Small intestine (tissue), 7 donors: ENCODE measurements at regions not wholly inside any gene's neighbourhood (a gene's known extent, or its start where the extent isn't known, plus 50 kb on each side); places are given as distances from the start of the nearest gene placed in this dataset.

ENCODE experiments used
- DNase-seq, 2 donors: peaks; one replicate each; pipeline versions ENCODE4 v3.0.0 to v3.0.0-alpha.2; 2013
- FAIRE-seq: peaks from 2 replicates; lab custom pipeline; 2012; peaks lifted over from hg19 to GRCh38; lab: Jason Lieb, UNC
- H3K27ac ChIP-seq, 3 donors: one replicate each; pipeline ENCODE4 v1.5.1; 2013; ENCODE audit warnings: low read length in 2 of 3, mild to moderate bottlenecking in 2 of 3, control low read depth in 1 of 3, inconsistent platforms in 1 of 3, low read depth in 1 of 3, moderate library complexity in 1 of 3
- H3K27me3 ChIP-seq, 3 donors: one replicate each; pipeline ENCODE4 v1.6.1; 2013; ENCODE audit warnings: low read length in 3 of 3, inconsistent platforms in 1 of 3; ENCODE audit not compliant: control insufficient read depth in 3 of 3, insufficient read depth in 3 of 3
- H3K36me3 ChIP-seq, 3 donors: one replicate each; pipeline ENCODE4 v1.6.1; 2013; ENCODE audit warnings: low read length in 3 of 3, inconsistent platforms in 1 of 3, low read depth in 1 of 3, mild to moderate bottlenecking in 1 of 3, moderate library complexity in 1 of 3; ENCODE audit not compliant: control insufficient read depth in 3 of 3, insufficient read depth in 2 of 3
- H3K4me1 ChIP-seq, 3 donors: one replicate each; pipeline ENCODE4 v1.6.1; 2013; ENCODE audit warnings: low read length in 2 of 3, inconsistent platforms in 1 of 3, low read depth in 1 of 3, mild to moderate bottlenecking in 1 of 3, moderate library complexity in 1 of 3; ENCODE audit not compliant: control insufficient read depth in 3 of 3, insufficient read depth in 2 of 3
- H3K4me3 ChIP-seq, 3 donors: one replicate each; pipeline ENCODE4 v1.5.1; 2013; ENCODE audit warnings: low read length in 3 of 3, control low read depth in 1 of 3, inconsistent platforms in 1 of 3, low read depth in 1 of 3, mild to moderate bottlenecking in 1 of 3, moderate library complexity in 1 of 3
- H3K9me3 ChIP-seq, 2 donors: one replicate each; pipeline ENCODE4 v1.6.1; 2013; ENCODE audit warnings: low read depth in 1 of 2, low read length in 1 of 2; ENCODE audit not compliant: control insufficient read depth in 2 of 2, insufficient read depth in 1 of 2
- WGBS, 3 donors: extraction: QIAGEN DNeasy Blood & Tissue Kit; methylation state at CpG; one replicate each; pipeline ENCODE4 v1.1.7; 2013; 5-methylcytosine and 5-hydroxymethylcytosine counted together
- donor health status: healthy with polysubstance abuse.
- donor health status: control.
- donor health status: control.
- donor health status: Bipolar disorder and iron deficiency.
- donor health status: healthy.

GRCh38 chr16:65842067-65842466 lies 524.4 kb upstream of the CDH5 start:
- no peaks in the 10 kb centered on the region for H3K27me3 ChIP-seq
- no peaks in the 10 kb centered on the region for H3K36me3 ChIP-seq
- H3K9me3 ChIP-seq = no peaks in the 10 kb centered on the region
- H3K4me3 ChIP-seq = no peak overlapping the region
- FAIRE-seq (no peak), DNase-seq (no peak)
- no peak overlapping the region for H3K27ac ChIP-seq
- 82 to 94% (median 85%) methylated on average over 1 of the region's 1 CpG for WGBS, 3 donors
- no peaks in the 10 kb centered on the region for H3K4me1 ChIP-seq

- WGBS, 3 donors = 41 to 72% (median 53%) methylated on average over 3 of the region's 3 CpGs
- no peak for FAIRE-seq
Observed at GRCh38 chr16:65838001-65838400, 528.5 kb upstream of the CDH5 start.

GRCh38 chr16:65837464-65837863 lies 529.0 kb upstream of the CDH5 start:
- DNase-seq = no peak
- no peaks in the 10 kb centered on the region for H3K9me3 ChIP-seq
- no peaks in the 10 kb centered on the region for H3K4me1 ChIP-seq
- no peak overlapping the region for H3K4me3 ChIP-seq
- FAIRE-seq = no peak
- H3K27ac ChIP-seq = no peak overlapping the region
- H3K36me3 ChIP-seq = no peaks in the 10 kb centered on the region
- no peaks in the 10 kb centered on the region for H3K27me3 ChIP-seq
- WGBS, 3 donors = 55 to 78% (median 75%) methylated on average over 3 of the region's 3 CpGs

More at GRCh38 chr16:65838001-65838400, 528.5 kb upstream of the CDH5 start:
- no peaks in the 10 kb centered on the region for H3K4me1 ChIP-seq
- DNase-seq = no peak
- H3K4me3 ChIP-seq = no peak overlapping the region
- no peaks in the 10 kb centered on the region for H3K36me3 ChIP-seq
- H3K27ac ChIP-seq = no peak overlapping the region
- H3K27me3 ChIP-seq = no peaks in the 10 kb centered on the region
- no peaks in the 10 kb centered on the region for H3K9me3 ChIP-seq

- Histone ChIP-seq H3K27ac (no peak overlapping the region), H3K9me3 (no peaks in the 10 kb centered on the region), H3K4me3 (no peak overlapping the region), H3K27me3 (no peaks in the 10 kb centered on the region), H3K4me1 (no peaks in the 10 kb centered on the region), H3K36me3 (no peaks in the 10 kb centered on the region)
- no peak for DNase-seq
- FAIRE-seq = no peak
Observed at GRCh38 chr16:65834688-65835087, 531.8 kb upstream of the CDH5 start.

DNA sequence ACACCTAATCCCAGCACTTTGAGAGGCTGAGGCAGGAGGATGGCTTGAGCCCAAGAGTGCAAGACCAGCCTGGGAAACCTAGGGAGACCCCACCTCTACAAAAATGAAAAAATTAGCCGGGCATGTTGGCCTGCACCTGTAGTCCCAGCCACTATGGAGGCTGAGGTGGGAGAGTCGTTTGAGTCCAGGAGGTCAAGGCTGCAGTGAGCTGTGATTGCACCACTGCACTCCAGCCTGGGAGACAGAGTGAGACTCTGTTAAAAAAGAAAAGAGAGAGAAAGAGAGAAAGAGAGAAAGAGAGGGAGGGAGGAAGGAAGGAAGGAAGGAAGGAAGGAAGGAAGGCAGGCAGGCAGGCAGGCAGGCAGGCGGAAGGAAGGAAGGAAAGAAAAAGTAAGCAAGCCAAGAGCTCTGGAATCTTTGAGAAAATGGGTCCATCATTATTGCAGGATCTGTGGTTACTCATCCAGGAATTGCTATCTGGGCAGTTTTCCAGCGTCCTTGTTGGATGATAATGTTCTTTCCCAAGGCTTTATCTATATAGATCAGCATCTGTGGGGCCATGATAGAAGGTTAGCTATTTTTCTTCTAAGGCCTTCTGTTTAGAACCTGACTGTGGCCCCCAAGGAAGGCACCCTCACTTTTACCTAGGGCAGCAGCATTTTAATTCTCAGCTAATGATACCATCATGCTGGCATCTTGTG lies 533.2 kb upstream of the CDH5 start:
- FAIRE-seq = no peak
- H3K4me3 ChIP-seq = no peak overlapping the region
- no peaks in the 10 kb centered on the region for H3K36me3 ChIP-seq
- no peak overlapping the region for H3K27ac ChIP-seq
- H3K27me3 ChIP-seq = no peaks in the 10 kb centered on the region
- no peaks in the 10 kb centered on the region for H3K4me1 ChIP-seq
- no peak for DNase-seq
- 47 to 62% (median 50%) methylated on average over 4 of the region's 4 CpGs for WGBS, 3 donors
- no peaks in the 10 kb centered on the region for H3K9me3 ChIP-seq

DNA sequence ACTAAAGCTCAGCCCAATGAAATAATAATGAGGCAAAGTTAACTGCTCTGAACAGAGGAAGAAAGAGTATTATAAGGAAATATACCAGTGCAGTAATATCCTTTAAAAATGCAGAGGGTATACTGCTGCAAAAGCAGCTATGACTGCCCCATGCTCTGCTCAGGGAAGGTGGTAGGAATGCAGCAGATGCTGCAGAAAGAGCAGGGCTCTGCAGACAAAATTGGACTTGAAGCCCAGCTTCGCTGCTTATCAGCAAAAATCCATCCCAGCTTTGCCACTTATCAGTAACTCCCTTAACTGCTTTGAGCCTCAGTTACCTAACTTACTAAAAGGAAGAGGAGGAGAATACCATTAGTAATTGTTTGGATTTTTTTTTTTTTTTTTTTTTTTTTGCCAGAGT lies 533.8 kb upstream of the CDH5 start:
- WGBS, 3 donors = 23 to 53% (median 35%) methylated on average over 1 of the region's 1 CpG

DNA sequence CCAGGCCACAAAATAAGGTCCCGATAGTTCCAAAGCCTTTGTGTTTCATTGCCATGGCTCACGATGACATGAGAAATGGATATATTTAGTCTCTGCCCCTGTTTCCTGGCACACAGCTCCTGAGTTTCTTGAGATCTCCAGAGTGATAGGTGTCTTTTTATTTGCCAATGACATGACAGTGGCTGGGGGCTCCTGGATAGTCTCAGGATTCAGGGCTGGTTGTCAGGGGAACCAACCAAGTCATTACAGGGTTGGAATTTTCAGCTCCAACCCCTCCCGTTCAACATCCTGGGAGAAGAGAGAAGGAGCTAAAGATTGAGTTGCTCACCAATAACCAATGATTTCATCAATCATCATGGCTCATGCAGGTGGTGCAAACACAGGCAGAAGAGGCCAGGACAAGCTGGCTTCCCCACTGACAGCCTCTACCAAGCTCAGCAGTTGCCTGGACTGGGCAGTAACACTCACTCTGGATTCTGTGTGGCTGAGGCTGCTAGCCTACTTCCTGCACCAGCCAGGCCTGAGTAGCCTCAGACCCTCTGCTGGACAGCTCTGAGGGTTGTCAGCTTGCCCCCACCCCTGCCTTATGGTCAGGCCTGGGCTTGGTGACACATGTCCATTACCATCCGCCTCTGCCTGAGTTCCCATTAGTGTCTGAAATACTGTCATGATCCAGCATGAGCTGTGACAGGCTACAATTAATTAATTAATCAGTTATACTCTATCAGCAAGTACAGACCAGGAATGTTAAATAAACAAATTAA lies 534.4 kb upstream of the CDH5 start:
- H3K27ac ChIP-seq = no peak overlapping the region
- H3K4me3 ChIP-seq = no peak overlapping the region
- no peaks in the 10 kb centered on the region for H3K36me3 ChIP-seq
- H3K9me3 ChIP-seq = no peaks in the 10 kb centered on the region
- 79 to 90% (median 80%) methylated on average over 4 of the region's 4 CpGs for WGBS, 3 donors
- H3K27me3 ChIP-seq = no peaks in the 10 kb centered on the region
- FAIRE-seq (no peak), DNase-seq (no peak)
- no peaks in the 10 kb centered on the region for H3K4me1 ChIP-seq

More for the DNA sequence above, 533.8 kb upstream of the CDH5 start:
- DNase-seq (no peak), FAIRE-seq (no peak)
- Histone ChIP-seq H3K27me3 (no peaks in the 10 kb centered on the region), H3K4me1 (no peaks in the 10 kb centered on the region), H3K36me3 (no peaks in the 10 kb centered on the region), H3K27ac (no peak overlapping the region), H3K4me3 (no peak overlapping the region), H3K9me3 (no peaks in the 10 kb centered on the region)

DNA sequence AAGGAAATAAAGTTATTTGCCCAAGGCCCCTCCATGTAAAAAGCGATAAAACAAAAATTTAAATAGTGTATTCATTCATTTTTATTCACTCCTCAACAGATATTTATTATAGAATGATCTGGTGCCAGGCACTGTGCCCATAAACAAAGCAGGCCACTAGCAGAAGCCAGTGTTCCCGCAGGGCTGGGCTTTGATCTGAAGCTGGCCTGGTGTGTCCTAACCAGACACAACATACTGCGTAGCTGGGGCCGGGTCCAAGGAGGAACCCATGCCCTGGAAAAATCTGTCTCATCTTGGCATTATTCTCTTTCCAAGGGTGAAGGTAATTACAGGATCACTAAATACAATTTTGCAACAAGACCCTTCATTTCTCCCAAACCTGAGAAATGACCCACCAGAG lies 537.4 kb upstream of the CDH5 start:
- H3K36me3 ChIP-seq = no peaks in the 10 kb centered on the region
- no peaks in the 10 kb centered on the region for H3K4me1 ChIP-seq
- H3K27me3 ChIP-seq = no peaks in the 10 kb centered on the region
- WGBS, 3 donors = 71 to 78% (median 75%) methylated on average over 4 of the region's 4 CpGs
- DNase-seq (no peak), FAIRE-seq (no peak)
- H3K4me3 ChIP-seq = no peak overlapping the region
- no peaks in the 10 kb centered on the region for H3K9me3 ChIP-seq
- H3K27ac ChIP-seq = no peak overlapping the region
